NOMO-1 treated with DMSO at 0.1 percent for 48 hours (cell line): ENCODE measurements at regions not wholly inside any gene's neighbourhood (a gene's known extent, or its start where the extent isn't known, plus 50 kb on each side); places are given as distances from the start of the nearest gene placed in this dataset.
"Not testable (repeated sequence)": the region's sequence is repeated elsewhere in the genome, so short reads cannot be mapped to it uniquely, and the experiment has no call there.

ENCODE experiments used
- DNase-seq: peaks from one replicate; lab custom pipeline; 2025; ENCODE audit not compliant: unreplicated experiment; lab: John Stamatoyannopoulos, UW

- no peak for DNase-seq
Observed at GRCh38 chr13:58876473-58876872, 1244.9 kb downstream of the PCDH17 start.

GRCh38 chr13:58879114-58879513 is 1247.6 kb downstream of the PCDH17 start:
- DNase-seq: no peak

GRCh38 chr13:58882516-58882915 is 1251.0 kb downstream of the PCDH17 start:
- DNase-seq: no peak

DNA sequence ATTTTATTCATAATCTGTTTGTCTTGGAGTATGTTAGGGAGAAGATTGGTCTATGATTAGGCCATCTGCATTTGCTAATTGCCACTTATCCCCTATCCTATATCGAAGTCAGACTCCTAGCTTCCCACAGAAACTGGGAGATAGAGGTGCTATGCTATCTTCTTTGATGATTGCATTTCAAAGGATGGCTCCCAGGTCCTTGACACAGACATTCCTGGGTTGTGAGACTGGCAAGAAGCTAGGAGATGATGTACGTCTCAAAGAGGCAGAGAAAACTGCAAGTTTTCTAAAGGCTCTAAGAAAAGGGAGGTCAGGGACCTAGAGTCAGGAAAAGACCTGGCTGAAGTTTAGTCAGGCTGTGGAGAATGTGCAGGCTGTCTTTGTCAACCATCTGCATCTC is 1251.9 kb downstream of the PCDH17 start:
- DNase-seq: no peak

DNA sequence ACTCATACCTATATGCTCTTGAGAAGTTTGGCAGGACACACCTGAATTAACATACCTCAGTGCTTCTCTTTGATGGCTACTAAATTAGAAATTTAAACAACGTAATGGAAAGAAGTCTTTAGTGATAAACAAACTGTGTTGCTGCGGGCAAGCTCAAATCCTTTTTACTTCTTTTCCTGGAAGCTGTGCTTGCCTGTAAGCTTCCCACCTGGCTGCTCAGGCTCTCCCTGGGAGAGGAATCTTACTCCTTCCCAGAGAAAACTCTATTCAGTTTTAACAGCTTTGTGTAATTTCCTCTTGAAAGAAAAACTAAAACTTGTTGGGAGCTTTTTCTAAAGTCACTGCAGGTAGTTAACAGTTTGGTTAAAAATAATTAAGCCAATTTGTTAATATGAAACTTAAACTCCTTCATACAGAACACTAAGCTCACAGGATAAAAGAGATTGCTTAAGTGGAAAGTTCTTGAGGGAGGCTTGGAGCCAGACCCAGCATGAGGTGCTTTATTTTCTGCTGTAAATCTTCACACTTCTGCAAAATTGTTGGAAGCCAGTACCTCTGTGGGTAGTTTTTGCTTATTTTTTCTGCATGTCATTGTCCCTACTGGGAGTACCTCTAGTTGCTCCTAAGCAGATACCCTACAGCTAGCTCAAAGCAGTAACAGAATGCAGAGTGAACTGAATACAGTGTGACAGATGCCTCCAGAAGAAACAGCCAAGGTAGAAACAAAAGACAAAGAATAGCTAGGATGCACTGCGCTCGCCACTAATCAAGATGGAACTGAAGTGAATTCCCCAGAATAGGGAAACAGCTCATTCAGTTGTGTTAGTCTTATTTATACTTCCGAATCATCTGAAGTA is 1253.0 kb downstream of the PCDH17 start:
- DNase-seq: no peak

- DNase-seq: no peak
Observed at GRCh38 chr13:58889474-58889873, 1257.9 kb downstream of the PCDH17 start.

DNA sequence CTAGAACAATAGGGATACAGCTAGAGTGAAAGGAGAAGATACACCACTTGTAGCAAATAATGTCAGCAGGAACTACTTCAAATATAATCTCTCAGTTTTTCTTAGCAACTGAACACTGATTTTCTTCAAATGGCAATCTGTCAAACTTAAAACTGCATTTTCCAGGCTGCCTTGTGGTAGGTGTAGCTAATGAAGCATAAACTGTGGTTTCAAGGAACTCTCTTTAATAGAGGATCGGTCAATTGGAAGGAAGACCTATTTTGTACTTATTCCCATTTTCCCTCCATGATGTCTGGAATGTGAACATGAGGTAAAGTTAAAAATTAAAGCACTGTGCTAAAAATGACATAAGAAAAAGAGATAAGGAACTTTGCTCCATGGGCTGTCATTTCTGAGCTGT is 1261.9 kb downstream of the PCDH17 start:
- DNase-seq: no peak

- DNase-seq: no peak
Observed at GRCh38 chr13:58906329-58907007, 1257.3 kb downstream of the DIAPH3 start.

GRCh38 chr13:58907347-58907746 is 1256.4 kb downstream of the DIAPH3 start:
- DNase-seq: no peak

DNA sequence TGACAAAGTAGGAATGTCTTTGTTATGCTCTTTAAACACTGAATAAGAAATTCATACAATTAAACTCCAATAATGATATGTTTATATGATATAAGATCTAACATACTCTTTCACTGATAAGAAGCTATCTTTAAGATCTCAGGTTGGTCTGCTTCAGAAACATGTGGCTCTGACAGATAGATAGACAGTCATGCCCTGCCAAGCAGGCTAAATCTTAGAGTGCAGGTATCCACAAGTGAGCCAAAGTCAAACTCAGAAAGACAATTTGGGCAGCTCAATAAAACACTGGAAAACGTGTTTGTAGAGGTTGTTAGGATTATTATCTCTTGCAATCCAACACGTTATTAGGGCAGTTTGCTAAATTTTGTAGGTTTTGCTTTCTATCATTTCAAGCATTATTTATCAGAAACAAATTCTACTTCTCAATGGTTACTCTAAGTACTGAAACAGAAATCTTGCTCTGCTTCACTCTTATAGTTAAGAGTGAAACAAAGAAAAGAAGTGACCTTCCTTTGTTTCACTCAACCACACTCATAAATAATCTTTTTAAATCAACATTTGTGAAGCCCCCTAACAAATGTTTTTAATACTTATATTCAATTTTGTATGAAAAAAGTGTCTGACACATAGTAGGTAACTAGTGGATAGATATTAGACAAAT is 1255.6 kb downstream of the DIAPH3 start:
- no peak for DNase-seq

DNA sequence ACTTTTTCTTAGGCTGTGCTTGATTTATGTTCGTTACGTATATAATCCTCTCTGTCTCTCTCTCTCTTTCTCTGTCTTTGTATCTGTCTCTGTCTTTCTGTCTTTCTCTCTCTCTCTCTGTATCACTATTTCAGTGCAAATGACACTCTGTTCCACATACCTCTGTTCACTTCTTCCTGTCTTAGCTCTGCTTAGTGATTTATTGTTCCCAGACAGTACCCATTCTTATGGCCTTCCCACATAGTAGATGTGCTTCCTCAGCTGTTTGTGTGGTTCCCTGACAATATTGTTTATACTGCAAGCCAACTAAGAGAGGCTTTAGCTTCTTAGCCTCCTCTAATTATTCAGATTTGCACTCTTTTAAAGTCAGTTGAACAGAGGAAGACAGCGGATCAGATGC is 1244.2 kb downstream of the DIAPH3 start:
- DNase-seq: no peak

DNA sequence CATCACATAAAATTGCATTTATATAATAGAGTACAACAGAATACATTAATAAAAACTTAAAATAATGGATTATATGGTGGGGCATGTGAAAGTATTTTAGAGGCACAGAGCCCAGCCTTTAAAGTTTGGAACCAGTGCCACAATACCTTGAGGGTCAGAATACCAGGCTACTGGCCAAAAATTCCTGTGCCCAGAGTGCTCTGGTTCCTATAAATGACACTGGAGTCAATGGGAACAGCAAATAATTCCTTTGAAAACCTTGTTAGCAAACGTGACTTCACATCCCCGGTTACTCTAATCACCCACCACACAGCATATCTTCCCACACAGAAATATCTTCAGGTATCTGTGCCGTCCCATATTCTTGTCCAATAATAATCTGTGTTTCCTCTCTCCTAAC is 1242.6 kb downstream of the DIAPH3 start:
- DNase-seq: no peak

- DNase-seq: no peak
Observed at GRCh38 chr13:58926858-58927257, 1236.9 kb downstream of the DIAPH3 start.

- no peak for DNase-seq
Observed at GRCh38 chr13:58933475-58933874, 1230.3 kb downstream of the DIAPH3 start.

GRCh38 chr13:58935689-58936088 is 1228.0 kb downstream of the DIAPH3 start:
- DNase-seq: no peak

DNA sequence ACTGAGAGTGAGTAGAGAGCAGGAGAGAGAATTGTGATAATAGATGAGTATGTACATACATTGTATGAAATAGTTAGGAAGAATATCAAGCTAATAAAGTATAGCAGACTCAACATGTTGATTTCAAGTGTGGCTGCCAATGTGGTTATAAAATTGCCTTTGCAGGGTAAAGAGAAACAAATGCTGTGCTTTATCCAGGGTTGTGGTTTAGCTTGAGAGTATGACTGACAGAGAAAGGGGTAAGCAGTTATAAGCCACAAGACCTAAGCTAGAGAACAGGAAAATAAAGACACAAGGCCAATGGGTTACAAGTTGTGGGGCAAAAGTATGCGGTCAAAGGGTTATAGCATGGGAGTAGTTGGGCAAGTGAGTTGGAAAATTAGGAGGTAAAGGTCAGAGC is 1217.5 kb downstream of the DIAPH3 start:
- DNase-seq: no peak

- DNase-seq: no peak
Observed at GRCh38 chr13:58949646-58950045, 1214.1 kb downstream of the DIAPH3 start.

DNA sequence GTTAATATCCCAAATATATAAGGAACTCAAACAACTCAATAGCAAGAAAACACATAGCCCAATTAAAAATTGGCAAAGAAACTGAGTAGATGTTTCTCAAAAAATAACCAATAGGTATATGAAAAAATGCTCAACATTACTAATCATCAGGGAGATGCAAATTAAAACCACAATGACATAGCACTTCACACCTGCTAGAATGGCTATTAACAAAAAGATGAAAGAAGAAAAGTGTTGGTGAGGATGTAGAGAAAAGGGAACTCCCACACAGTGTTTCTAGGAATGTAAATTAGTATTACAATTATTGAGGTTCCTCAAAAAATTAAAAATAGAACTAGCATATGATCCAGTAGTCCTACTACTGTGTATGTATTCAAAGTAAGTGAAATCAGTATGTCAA is 1212.8 kb downstream of the DIAPH3 start:
- DNase-seq: no peak

DNA sequence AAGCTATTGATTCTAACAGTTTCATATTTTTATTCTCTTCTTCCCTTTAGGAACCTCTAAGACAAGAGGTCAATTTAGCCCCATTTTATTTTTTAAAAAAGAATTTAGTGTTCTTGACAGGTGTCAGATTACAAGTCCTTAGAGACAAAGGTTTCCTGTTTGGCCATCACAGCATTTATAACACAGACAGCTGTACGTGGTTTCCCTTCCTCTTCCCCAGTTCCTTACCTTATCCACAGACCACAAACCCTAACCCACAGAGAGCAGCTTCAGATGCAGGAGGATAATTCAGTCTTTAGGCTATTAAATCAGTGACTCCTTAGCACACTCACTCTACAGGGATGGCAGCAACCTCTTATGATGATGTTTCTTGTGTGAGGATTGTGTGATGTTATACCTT is 1210.1 kb downstream of the DIAPH3 start:
- peak; percentile 96 for DNase-seq

DNA sequence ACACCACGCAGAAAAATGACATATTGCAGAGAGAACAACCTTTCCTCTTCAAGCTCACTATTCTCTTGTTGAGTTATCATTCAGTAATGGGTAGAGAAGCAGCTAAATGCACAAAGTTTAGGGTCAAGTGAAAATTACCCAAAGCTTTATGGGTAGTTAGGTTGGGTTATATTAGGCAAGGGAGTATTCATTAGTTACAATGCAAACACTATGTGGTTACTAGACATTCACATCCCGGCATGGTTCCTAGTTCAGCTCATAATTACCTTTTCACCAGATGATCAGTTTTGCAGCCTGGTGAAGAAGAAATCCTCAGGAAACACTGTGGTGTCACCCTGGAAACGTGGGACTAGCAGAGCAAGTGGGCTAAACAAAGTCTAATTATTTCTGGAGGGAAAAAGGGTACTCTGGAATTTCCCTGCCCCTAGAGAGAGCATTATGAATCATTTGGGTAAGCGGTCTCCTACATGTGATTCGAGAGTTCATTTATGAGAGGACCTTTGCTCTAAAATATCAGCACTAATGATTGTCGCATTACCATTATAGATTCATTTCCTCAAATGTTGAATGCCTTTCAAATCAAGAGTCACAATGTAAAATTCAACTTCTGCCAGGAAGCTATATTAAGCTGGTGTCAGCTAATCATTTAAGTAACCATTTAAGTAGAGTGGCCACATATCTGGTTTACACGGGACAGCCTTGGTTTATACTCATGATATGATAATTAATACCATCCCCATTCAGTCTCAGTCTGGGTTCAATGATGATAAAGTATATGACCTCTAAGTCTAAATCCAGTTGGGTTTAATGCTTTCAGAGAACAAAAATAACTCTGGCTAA is 1208.0 kb downstream of the DIAPH3 start:
- DNase-seq: no peak

GRCh38 chr13:58958097-58958496 is 1205.6 kb downstream of the DIAPH3 start:
- not testable (repeated sequence) for DNase-seq
